Mammary epithelial cell (primary cell): ENCODE measurements at regions not wholly inside any gene's neighbourhood (a gene's known extent, or its start where the extent isn't known, plus 50 kb on each side); places are given as distances from the start of the nearest gene placed in this dataset.

ENCODE experiments used
- CTCF ChIP-seq, 2 donors: IDR thresholded peaks in 1 of 2; conservative IDR thresholded peaks in 1 of 2; 2 replicates each; pipeline ENCODE4 v1.5.1; 2011 to 2012; ENCODE audit warnings: inconsistent platforms in 2 of 2, low read length in 2 of 2, mild to moderate bottlenecking in 2 of 2, control low read depth in 1 of 2, low read depth in 1 of 2; ENCODE audit not compliant: insufficient read depth in 1 of 2; ENCODE audit errors: extremely low read depth in 1 of 2
- EZH2 ChIP-seq: IDR thresholded peaks from 2 replicates; pipeline ENCODE4 v1.6.1; 2012; ENCODE audit warnings: low read length, inconsistent platforms, borderline replicate concordance

GRCh38 chr13:23496255-23496654 lies 62.8 kb upstream of the SACS start:
- TF ChIP-seq CTCF (conservative IDR thresholded peaks at IDR 0.05 in 1 of 2, IDR thresholded peaks at IDR 0.05 in 1 of 2; ENCODE audit: extremely low read depth in 1 of 2, insufficient read depth in 1 of 2, low read depth in 1 of 2, low read length in 2 of 2) (no peak), EZH2 (no peak)
